HepG2 (cell line): ENCODE measurements at regions not wholly inside any gene's neighbourhood (a gene's known extent, or its start where the extent isn't known, plus 50 kb on each side); places are given as distances from the start of the nearest gene placed in this dataset.

Experiments
- CREB1 ChIP-seq, 2 experiments: fragments of 450-650 bp in 1 of 2; IDR thresholded peaks; 2 replicates each; pipeline ENCODE4 v1.6.1; 2016 to 2017; ENCODE audit warnings: control low read depth in 1 of 2, mild to moderate bottlenecking in 1 of 2, missing compliant biosample characterization in 1 of 2, missing genetic modification characterization in 1 of 2
- HIVEP1 ChIP-seq: sonication (generic); formaldehyde crosslinking; IDR thresholded peaks from 2 replicates; pipeline ENCODE4 v1.4.0; 2020; ENCODE audit warnings: mild to moderate bottlenecking, missing genetic modification reagents
- KDM2A ChIP-seq: sonication (generic); formaldehyde crosslinking; IDR thresholded peaks from 2 replicates; pipeline ENCODE4 v1.4.0; 2020; ENCODE audit warnings: low read depth, missing genetic modification reagents, borderline replicate concordance
- TAF15 ChIP-seq: fragments of 200-400 bp; formaldehyde crosslinking; IDR thresholded peaks from one replicate; pipeline ENCODE4 v1.6.1; 2018; ENCODE audit warnings: mild to moderate bottlenecking, low read depth, low read length; ENCODE audit not compliant: poor library complexity, severe bottlenecking
- ZFX ChIP-seq: sonication (generic); formaldehyde crosslinking; IDR thresholded peaks from 2 replicates; pipeline ENCODE4 v1.4.0; 2020; ENCODE audit warnings: mild to moderate bottlenecking, low read depth, missing genetic modification reagents, moderate library complexity
- ZNF615 ChIP-seq: sonication (generic); formaldehyde crosslinking; IDR thresholded peaks from 2 replicates; pipeline ENCODE4 v1.5.0; 2020; ENCODE audit warnings: mild to moderate bottlenecking, missing genetic modification reagents, borderline replicate concordance
- ZZZ3 ChIP-seq: sonication (generic); formaldehyde crosslinking; IDR thresholded peaks from 2 replicates; pipeline ENCODE4 v1.4.0; 2020; ENCODE audit warnings: missing genetic modification reagents, mild to moderate bottlenecking, borderline replicate concordance
- TF ChIP-seq, protein P1 (sequence below): sonication (generic); formaldehyde crosslinking; conservative IDR thresholded peaks from 2 replicates; pipeline ENCODE4 v1.8.1; 2023; ENCODE audit warnings: missing genetic modification reagents
- TF ChIP-seq, protein P2 (sequence below): sonication (generic); formaldehyde crosslinking; IDR thresholded peaks from 2 replicates; pipeline ENCODE4 v1.4.0; 2020; ENCODE audit warnings: missing genetic modification reagents, borderline replicate concordance
- TF ChIP-seq, protein P3 (sequence below): IDR thresholded peaks from 2 replicates; pipeline ENCODE4 v1.6.1; 2012; ENCODE audit warnings: inconsistent platforms
- TF ChIP-seq, protein P4 (sequence below): sonication (generic); formaldehyde crosslinking; IDR thresholded peaks from 2 replicates; pipeline ENCODE4 v1.5.1; 2020; ENCODE audit warnings: mild to moderate bottlenecking, missing genetic modification reagents
- TF ChIP-seq, protein P5 (sequence below): IDR thresholded peaks from 2 replicates; pipeline ENCODE4 v1.6.1; 2016

DNA sequence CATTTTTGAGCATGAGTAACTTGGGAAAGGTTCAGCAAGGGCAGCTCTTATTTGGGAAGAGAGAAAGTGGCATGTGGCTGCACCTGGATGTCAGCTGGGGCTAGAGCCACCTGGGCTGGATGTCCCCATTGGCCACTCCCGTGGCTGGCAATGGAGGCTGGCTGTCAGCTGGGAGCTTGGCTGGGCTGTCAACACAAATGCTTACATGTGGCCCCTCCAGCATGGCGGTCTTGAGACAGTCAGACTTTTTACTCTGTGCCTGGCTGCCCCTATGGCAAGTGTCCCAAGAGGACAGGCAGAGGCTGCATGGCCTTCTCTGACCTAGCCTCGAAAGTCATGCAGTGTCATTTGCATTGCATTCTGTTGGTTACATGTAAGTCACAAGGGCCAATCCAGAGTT, 99.6 kb downstream of the FAM53A start:
- TF ChIP-seq, protein P1, sequence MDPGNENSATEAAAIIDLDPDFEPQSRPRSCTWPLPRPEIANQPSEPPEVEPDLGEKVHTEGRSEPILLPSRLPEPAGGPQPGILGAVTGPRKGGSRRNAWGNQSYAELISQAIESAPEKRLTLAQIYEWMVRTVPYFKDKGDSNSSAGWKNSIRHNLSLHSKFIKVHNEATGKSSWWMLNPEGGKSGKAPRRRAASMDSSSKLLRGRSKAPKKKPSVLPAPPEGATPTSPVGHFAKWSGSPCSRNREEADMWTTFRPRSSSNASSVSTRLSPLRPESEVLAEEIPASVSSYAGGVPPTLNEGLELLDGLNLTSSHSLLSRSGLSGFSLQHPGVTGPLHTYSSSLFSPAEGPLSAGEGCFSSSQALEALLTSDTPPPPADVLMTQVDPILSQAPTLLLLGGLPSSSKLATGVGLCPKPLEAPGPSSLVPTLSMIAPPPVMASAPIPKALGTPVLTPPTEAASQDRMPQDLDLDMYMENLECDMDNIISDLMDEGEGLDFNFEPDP (CRISPR knock-in tag): no peak
- TF ChIP-seq HIVEP1 (CRISPR knock-in tag) (no peak), KDM2A (CRISPR knock-in tag) (no peak), TAF15 (no peak), ZFX (CRISPR knock-in tag) (no peak), CREB1 (IDR thresholded peaks at IDR 0.05) (no peak), CREB1 (CRISPR knock-in tag; IDR thresholded peaks at IDR 0.05) (no peak), ZNF615 (CRISPR knock-in tag) (no peak), ZZZ3 (CRISPR knock-in tag) (no peak)
- TF ChIP-seq, protein P2, sequence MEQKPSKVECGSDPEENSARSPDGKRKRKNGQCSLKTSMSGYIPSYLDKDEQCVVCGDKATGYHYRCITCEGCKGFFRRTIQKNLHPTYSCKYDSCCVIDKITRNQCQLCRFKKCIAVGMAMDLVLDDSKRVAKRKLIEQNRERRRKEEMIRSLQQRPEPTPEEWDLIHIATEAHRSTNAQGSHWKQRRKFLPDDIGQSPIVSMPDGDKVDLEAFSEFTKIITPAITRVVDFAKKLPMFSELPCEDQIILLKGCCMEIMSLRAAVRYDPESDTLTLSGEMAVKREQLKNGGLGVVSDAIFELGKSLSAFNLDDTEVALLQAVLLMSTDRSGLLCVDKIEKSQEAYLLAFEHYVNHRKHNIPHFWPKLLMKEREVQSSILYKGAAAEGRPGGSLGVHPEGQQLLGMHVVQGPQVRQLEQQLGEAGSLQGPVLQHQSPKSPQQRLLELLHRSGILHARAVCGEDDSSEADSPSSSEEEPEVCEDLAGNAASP (CRISPR knock-in tag): no peak
- TF ChIP-seq, protein P3, sequence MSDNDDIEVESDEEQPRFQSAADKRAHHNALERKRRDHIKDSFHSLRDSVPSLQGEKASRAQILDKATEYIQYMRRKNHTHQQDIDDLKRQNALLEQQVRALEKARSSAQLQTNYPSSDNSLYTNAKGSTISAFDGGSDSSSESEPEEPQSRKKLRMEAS: no peak
- TF ChIP-seq, protein P4, sequence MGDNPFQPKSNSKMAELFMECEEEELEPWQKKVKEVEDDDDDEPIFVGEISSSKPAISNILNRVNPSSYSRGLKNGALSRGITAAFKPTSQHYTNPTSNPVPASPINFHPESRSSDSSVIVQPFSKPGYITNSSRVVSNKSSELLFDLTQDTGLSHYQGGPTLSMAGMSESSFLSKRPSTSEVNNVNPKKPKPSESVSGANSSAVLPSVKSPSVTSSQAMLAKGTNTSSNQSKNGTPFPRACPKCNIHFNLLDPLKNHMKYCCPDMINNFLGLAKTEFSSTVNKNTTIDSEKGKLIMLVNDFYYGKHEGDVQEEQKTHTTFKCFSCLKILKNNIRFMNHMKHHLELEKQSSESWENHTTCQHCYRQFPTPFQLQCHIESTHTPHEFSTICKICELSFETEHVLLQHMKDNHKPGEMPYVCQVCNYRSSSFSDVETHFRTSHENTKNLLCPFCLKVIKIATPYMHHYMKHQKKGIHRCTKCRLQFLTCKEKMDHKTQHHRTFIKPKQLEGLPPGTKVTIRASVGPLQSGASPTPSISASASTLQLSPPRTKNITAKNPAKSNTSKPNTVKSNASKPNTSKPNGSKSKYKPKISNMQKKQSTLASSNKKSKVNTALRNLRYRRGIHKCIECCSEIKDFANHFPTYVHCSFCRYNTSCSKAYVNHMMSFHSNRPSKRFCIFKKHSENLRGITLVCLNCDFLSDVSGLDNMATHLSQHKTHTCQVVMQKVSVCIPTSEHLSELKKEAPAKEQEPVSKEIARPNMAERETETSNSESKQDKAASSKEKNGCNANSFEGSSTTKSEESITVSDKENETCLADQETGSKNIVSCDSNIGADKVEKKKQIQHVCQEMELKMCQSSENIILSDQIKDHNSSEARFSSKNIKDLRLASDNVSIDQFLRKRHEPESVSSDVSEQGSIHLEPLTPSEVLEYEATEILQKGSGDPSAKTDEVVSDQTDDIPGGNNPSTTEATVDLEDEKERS (CRISPR knock-in tag): no peak
- TF ChIP-seq, protein P5, sequence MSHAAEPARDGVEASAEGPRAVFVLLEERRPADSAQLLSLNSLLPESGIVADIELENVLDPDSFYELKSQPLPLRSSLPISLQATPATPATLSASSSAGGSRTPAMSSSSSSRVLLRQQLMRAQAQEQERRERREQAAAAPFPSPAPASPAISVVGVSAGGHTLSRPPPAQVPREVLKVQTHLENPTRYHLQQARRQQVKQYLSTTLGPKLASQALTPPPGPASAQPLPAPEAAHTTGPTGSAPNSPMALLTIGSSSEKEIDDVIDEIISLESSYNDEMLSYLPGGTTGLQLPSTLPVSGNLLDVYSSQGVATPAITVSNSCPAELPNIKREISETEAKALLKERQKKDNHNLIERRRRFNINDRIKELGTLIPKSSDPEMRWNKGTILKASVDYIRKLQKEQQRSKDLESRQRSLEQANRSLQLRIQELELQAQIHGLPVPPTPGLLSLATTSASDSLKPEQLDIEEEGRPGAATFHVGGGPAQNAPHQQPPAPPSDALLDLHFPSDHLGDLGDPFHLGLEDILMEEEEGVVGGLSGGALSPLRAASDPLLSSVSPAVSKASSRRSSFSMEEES (CRISPR knock-in tag): no peak
